SJSA1 (cell line): ENCODE measurements at regions not wholly inside any gene's neighbourhood (a gene's known extent, or its start where the extent isn't known, plus 50 kb on each side); places are given as distances from the start of the nearest gene placed in this dataset.
"Not testable (repeated sequence)": the region's sequence is repeated elsewhere in the genome, so short reads cannot be mapped to it uniquely, and the experiment has no call there.

Experiments used
- DNase-seq, 2 experiments: peaks; one replicate each; pipeline ENCODE4 v3.0.0-alpha.2; 2015 to 2020; ENCODE audit warnings: low spot score in 2 of 2, low read depth in 1 of 2
- H3K27ac ChIP-seq: fragments of 250-450 bp; sonication (Bioruptor Pico); 2 replicates; pipeline ENCODE4 v1.5.1; 2020; ENCODE audit warnings: mild to moderate bottlenecking, moderate library complexity
- H3K27me3 ChIP-seq: fragments of 250-450 bp; sonication (Bioruptor Pico); replicated peaks from 2 replicates; pipeline ENCODE4 v1.5.1; 2020; ENCODE audit warnings: mild to moderate bottlenecking, moderate library complexity
- H3K36me3 ChIP-seq: fragments of 250-450 bp; sonication (Bioruptor Pico); 2 replicates; pipeline ENCODE4 v1.5.1; 2020; ENCODE audit warnings: mild to moderate bottlenecking
- H3K4me1 ChIP-seq: fragments of 250-450 bp; sonication (Bioruptor Pico); replicated peaks from 2 replicates; pipeline ENCODE4 v1.6.1; 2021; ENCODE audit warnings: mild to moderate bottlenecking
- H3K4me3 ChIP-seq: fragments of 250-450 bp; sonication (Bioruptor Pico); 2 replicates; pipeline ENCODE4 v1.5.1; 2020; ENCODE audit warnings: mild to moderate bottlenecking
- H3K9me3 ChIP-seq: fragments of 250-450 bp; sonication (Bioruptor Pico); replicated peaks from 2 replicates; pipeline ENCODE4 v1.5.1; 2020; ENCODE audit warnings: mild to moderate bottlenecking

DNA sequence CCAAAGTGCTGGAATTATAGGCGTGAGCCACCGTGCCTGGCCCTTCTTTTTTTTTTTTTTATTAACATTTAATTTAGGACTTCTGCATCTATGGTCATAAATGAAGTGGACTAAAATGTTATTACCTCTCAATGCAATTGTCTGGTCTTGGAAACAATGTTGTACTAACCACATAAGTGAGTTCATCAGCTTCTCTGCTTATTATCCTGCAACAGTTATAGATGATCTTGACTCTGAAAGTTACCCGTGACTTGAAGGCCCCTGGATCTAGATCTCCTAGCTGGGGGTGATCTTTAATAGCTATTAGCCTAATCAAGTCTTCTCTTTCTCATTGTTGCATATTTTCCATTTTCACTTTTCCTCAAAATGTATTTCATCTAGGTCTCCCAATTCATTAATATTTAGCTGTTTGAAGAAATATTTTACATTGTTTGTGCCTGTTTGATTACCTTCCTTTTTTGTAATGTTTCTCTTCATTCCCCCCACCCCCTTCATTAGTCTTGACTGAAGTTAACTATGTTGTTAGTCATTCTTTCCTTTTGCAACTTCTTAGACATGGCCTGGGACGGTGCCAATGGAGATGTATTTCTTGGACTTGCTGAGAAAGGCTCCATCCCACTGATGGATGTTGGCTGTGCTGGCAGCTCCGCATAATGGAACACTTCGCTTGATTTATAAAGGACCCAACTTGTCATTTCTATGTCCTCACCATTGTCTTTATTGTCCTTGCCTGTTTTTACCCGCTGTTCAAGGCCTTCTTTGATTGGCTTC, 141.6 kb upstream of the RIOK3 start:
- Histone ChIP-seq H3K27ac (no peak overlapping the region), H3K9me3 (no peaks in the 10 kb centered on the region), H3K4me1 (peaks cover 29% of the 10 kb centered on the region), H3K4me3 (no peak overlapping the region), H3K36me3 (no peaks in the 10 kb centered on the region), H3K27me3 (no peaks in the 10 kb centered on the region)
- DNase-seq, result peak in 1 of 2 experiments; percentile 19

DNA sequence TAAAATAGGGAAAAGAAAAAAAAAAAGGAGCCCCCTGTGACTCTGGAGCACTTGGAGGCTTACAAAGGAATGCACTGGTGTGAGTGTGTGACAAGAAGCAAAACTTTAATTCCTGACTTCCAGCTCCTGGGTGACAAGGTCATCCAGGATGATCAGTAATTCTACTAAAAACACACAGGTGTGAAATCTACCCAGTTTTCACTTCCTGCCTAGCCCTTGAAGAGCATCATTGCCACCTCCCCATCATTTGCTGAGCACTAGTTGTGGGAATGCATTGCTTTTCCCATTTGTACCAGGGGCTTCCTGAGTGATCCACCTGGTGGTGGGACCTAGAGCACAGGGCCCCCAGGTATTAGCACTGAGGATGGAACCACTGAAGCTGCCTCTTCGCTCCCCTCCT, 139.7 kb upstream of the RIOK3 start:
- no peaks in the 10 kb centered on the region for H3K36me3 ChIP-seq
- no peaks in the 10 kb centered on the region for H3K9me3 ChIP-seq
- no peak overlapping the region for H3K27ac ChIP-seq
- no peak overlapping the region for H3K4me3 ChIP-seq
- DNase-seq, result no peak
- H3K27me3 ChIP-seq, result no peaks in the 10 kb centered on the region
- peaks cover 19% of the 10 kb centered on the region for H3K4me1 ChIP-seq

DNA sequence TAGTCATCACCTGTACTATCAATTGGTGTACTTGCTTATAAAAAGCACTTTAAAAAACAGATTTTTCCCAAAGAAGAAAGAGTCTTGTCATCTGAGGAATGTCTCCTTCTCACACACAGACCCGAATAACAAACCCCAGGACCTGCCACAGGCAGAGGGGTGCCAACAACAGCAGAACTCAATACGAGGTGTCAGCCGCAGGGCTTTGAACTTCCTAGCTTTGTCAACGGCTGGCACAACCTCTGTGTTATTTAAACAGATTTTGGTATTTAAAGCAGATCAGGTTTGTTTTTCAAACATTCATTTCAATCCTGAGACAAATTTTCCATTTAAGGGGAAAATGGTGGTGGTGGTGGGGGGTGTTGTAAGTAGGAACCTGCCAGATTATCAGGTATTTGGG, 138.4 kb upstream of the RIOK3 start:
- DNase-seq, result no peak
- Histone ChIP-seq H3K4me3 (no peak overlapping the region), H3K36me3 (no peaks in the 10 kb centered on the region), H3K27me3 (no peaks in the 10 kb centered on the region), H3K9me3 (no peaks in the 10 kb centered on the region), H3K4me1 (peaks cover 20% of the 10 kb centered on the region), H3K27ac (no peak overlapping the region)

DNA sequence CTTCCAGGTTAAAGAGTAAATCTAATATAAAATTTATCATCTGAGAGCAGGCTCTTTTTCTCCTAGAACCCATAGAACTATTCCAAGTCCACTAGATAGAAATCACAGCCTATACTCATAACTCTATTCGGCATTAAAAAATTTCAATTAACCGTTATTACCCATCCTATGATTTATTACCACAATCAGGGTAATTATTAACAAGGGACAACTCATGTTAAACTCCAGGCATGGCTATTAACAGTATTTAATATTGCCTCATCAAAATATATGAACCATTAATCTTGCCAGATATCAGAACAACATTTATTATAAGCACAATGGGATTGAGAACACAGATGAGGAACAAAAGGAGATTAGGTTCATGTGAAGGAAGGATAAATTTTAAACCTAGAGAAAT, 136.8 kb upstream of the RIOK3 start:
- Histone ChIP-seq H3K36me3 (no peaks in the 10 kb centered on the region), H3K4me1 (peaks cover 19% of the 10 kb centered on the region), H3K4me3 (no peak overlapping the region), H3K27me3 (no peaks in the 10 kb centered on the region), H3K27ac (no peak overlapping the region), H3K9me3 (no peaks in the 10 kb centered on the region)
- DNase-seq, result no peak

DNA sequence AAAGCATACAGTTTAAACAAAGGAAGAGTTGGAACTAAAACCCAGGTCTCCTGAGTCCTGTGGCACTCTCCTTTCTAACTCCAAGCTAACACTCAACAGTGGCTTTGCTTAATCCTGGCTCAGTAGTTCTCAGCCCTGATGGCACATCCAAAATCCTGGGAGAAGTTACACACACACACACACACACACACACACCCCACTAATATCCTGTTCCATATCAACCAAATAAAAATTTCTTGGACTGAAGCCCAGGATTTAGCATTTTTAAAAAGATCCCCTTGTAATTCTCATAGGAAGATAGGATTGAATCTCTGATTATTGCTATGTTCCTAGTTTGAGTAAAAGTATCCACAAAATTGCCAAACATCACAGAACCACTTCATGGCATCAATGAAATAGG, 136.1 kb upstream of the RIOK3 start:
- no peak for DNase-seq

DNA sequence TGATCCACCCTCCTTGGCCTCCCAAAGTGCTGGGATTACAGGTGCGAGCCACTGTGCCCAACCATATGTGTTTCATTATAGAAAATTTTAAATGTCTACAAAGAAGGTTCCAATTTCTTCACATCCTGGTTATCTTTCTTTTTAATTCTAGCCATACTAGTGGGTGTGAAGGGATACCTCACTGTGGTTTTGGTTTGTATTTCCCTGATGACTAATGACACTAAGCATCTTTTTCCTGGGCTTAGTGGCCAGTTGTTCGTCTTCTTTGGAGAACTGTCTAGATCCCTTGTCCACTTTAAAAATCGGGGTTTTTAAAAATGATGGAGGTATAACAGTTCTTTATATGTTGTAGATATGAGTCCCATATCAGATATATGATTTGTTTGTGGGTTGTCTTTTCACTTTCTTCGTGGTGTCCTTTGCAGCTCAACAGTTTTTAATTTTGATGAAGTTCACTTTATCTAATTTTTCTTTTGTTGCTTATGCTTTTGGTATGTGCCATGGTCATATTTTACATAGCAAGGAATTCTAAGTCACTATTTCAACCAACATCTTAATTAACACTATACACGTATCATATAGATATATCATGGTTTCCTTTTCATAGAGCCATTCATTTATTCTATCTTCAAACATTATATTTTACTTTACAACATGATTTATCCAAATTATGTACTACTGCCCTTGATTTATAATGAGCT, 135.0 kb upstream of the RIOK3 start:
- Histone ChIP-seq H3K9me3 (no peaks in the 10 kb centered on the region), H3K4me1 (peaks cover 8% of the 10 kb centered on the region), H3K4me3 (no peak overlapping the region), H3K36me3 (no peaks in the 10 kb centered on the region), H3K27me3 (no peaks in the 10 kb centered on the region), H3K27ac (no peak overlapping the region)
- DNase-seq, result peak in 1 of 2 experiments; percentile 55

More for the DNA sequence above, 136.1 kb upstream of the RIOK3 start:
- Histone ChIP-seq H3K4me3 (no peak overlapping the region), H3K4me1 (peaks cover 12% of the 10 kb centered on the region), H3K27ac (no peak overlapping the region), H3K27me3 (no peaks in the 10 kb centered on the region), H3K9me3 (no peaks in the 10 kb centered on the region), H3K36me3 (no peaks in the 10 kb centered on the region)

DNA sequence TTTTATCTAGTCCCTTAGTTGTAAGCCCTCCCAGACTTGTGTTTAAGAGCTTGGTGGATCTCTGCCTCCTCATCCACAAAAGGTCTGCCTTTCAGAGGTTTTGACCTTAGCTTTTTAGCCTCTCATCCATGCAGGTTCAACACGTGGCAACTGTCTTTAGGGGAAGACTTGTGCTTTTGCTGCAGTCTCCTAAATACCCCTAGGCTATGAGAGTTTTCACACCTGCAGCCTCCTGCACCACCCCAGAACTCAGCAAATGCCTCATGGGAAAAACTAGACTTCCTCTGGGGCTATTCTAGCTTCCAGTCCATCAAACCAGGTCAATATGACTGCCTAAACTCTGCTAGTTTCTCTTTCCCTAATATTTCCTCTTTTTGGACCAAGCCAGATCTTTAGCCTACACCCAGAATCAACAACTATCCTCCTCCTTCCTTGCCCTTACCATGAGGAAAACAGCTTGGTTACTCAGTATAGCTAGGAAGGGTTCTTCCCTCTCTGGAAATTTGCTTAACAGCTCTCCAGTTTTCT, 132.3 kb upstream of the RIOK3 start:
- Histone ChIP-seq H3K27ac (no peak overlapping the region), H3K36me3 (0 out of 2 replicates have a peak, but pooled peaks cover 3% of the 10 kb centered on the region), H3K4me3 (no peak overlapping the region), H3K9me3 (no peaks in the 10 kb centered on the region), H3K27me3 (no peaks in the 10 kb centered on the region), H3K4me1 (peaks cover 8% of the 10 kb centered on the region)
- DNase-seq, result no peak

DNA sequence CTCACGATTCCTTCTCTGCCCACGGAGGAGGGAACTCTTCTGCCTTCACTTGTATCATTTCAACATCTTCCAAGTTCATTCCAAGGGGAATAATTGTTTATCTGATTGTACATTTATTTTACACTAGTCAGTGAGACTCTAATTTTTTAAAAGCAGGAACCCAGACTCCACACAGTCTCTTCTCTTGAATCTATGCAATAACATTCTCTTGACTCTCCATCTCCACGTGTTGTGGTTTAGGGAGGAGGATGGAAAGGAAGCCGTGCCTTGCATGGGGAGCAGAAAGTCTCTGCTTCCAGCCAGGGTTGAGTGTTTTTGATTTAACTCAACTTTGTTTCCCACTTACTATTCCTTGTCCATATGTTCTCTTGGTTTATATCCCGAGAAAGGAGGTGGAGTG, 131.1 kb upstream of the RIOK3 start:
- Histone ChIP-seq H3K27ac (no peak overlapping the region), H3K4me3 (no peak overlapping the region), H3K27me3 (no peaks in the 10 kb centered on the region), H3K36me3 (0 out of 2 replicates have a peak, but pooled peaks cover 3% of the 10 kb centered on the region), H3K9me3 (no peaks in the 10 kb centered on the region), H3K4me1 (peaks cover 8% of the 10 kb centered on the region)
- DNase-seq, result no peak

DNA sequence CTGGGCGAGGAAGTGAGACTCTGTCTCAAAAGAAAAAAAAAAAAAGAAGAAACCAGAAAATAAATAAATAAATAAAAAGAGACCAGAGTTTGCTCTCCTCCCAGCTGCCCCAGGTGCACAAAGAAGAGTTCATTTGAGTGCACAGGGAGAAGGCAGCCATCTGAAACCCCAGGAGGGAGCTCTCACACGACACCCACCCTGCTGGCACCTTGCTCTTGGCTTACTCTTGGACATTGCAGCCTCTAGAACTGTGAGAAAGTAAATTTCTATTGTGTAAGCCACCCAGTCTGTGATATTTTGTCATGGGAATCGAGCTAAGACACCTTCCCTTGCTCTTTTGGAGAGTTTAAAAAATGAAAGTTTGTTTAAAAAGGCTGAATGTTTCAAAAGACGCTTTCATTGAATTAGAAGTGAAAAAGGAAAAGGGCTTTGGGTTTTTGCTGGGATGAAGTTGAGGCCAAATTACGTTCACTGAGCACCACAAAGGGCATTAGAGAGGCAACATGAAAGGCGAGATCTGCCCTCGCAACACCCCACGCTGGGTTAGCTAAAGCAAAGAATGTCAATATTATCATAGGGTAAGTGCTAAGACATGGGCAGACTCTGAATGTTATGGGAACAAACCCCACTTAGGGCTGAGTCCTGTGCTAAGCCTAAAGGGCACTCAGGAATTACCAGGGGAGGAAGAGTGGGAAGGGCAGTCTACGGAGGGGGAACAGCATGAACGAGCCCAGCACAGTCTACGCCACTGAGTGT, 128.9 kb upstream of the RIOK3 start:
- Histone ChIP-seq H3K9me3 (no peaks in the 10 kb centered on the region), H3K27me3 (no peaks in the 10 kb centered on the region), H3K4me3 (no peak overlapping the region), H3K4me1 (no peaks in the 10 kb centered on the region), H3K27ac (no peak overlapping the region), H3K36me3 (0 out of 2 replicates have a peak, but pooled peaks cover 3% of the 10 kb centered on the region)
- no peak for DNase-seq

DNA sequence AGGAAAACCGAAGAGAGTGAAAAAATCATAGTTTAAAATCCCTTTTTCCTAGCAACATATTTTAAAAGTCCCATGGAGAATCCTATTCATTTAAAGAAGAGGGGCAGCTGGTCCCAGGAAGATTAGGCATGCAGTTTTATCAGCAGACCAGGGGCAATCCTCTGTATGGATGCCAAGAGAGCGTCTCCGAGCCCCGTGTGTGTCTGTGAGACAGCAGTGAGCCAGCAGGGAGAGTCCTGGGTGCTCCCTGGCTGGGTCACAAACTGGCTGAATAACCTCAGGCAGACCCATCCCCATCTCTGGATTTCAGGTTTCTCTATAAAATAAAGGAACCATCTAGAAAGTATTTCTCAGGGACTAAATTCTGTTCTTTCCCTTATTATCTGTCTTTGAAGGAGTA, 128.2 kb upstream of the RIOK3 start:
- Histone ChIP-seq H3K4me1 (no peaks in the 10 kb centered on the region), H3K27me3 (no peaks in the 10 kb centered on the region), H3K9me3 (no peaks in the 10 kb centered on the region), H3K4me3 (no peak overlapping the region), H3K27ac (no peak overlapping the region), H3K36me3 (0 out of 2 replicates have a peak, but pooled peaks cover 3% of the 10 kb centered on the region)
- DNase-seq, result no peak

DNA sequence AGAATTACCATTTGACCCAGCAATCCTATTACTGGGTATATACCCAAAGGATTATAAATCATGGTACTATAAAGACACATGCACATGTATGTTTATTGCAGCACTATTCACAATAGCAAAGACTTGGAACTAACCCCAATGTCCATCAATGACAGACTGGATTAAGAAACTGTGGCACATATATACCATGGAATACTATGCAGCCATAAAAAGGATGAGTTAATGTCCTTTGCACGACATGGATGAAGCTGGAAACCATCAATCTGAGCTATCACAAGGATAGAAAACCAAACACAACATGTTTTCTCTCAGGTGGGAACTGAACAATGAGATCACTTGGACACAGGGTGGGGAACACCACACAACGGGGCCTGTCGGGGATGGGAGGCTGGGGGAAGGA, 123.4 kb upstream of the RIOK3 start:
- H3K9me3 ChIP-seq, H3K4me3 ChIP-seq, H3K4me1 ChIP-seq, H3K27me3 ChIP-seq, DNase-seq, H3K27ac ChIP-seq, H3K36me3 ChIP-seq: not testable (repeated sequence)

DNA sequence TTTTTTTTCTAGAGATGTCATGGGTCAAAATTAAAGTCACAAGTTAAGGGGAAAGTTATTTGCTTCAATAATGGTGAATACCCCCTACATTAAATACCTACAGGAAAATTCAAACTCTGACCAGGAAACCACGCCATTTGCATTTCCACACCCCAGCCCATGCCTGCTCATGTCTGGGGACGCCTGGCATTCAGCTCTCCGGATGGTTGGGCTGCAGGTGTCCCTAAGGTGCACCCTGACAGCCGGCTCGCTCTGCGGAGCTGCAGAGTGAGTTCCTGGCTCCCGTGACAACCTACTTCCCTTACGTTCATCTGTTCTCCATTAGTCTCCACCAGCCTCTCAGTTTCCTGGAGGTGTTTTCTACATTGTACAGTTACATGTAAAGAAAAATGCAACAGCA, 122.7 kb upstream of the RIOK3 start:
- Histone ChIP-seq H3K4me3 (no peak overlapping the region), H3K9me3 (no peaks in the 10 kb centered on the region; the same call in 1 of the 2 replicates), H3K4me1 (no peaks in the 10 kb centered on the region), H3K27me3 (no peaks in the 10 kb centered on the region), H3K36me3 (no peaks in the 10 kb centered on the region), H3K27ac (no peak overlapping the region)
- DNase-seq, result no peak

DNA sequence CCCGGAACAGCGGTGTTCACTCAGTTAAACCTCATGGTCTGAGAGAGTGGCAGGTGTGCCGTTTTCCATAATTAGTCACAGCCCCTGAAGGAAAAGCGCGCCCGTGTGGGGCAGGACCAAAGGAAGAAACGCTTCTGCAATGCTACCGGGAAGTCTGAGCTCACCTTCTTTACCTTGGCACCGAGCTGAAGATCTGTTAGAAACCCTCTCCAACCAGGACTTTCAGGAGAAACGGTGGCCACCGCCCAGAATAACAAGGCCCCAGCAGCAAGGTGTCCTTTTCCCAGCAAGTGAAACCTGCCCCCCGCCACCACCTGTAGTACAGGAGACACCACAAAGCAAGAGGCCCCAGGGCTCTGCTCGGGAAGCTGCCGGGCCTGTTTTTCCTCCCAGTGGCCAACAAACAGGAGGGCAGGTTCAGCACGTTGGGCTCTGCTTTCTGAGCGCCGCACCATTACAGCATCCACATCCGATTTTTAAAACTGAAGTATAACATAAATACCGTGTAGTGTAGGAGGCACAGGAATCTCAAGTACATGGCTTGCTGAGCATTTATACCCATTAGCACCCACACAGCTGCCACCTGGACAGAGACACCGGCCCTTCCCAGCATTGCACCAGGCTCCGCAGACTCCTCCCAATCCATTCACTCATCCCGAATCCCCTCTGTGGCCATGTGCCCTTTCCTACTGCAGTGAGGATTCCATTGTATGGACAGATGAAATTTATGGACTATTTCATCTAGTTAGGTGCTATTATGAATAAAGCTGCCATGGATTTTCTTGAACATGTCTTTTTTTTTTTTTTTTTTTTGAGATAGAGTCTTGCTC, 121.8 kb upstream of the RIOK3 start:
- H3K9me3 ChIP-seq, result no peaks in the 10 kb centered on the region; the same call in 1 of the 2 replicates

More for the DNA sequence above, 121.8 kb upstream of the RIOK3 start:
- H3K27ac ChIP-seq, result no peak overlapping the region
- H3K4me1 ChIP-seq, result no peaks in the 10 kb centered on the region
- H3K36me3 ChIP-seq, result no peaks in the 10 kb centered on the region
- H3K4me3 ChIP-seq, result no peak overlapping the region
- DNase-seq, result no peak
- H3K27me3 ChIP-seq, result no peaks in the 10 kb centered on the region
